Keratinocyte (primary cell): ENCODE measurements at regions not wholly inside any gene's neighbourhood (a gene's known extent, or its start where the extent isn't known, plus 50 kb on each side); places are given as distances from the start of the nearest gene placed in this dataset.

Experiments
- DNase-seq: peaks from one replicate; pipeline ENCODE4 v3.0.0-alpha.2; 2011; ENCODE audit warnings: low read depth, missing footprints, low spot score
- FAIRE-seq: peaks from 2 replicates; lab custom pipeline; 2011; peaks lifted over from hg19 to GRCh38; lab: Jason Lieb, UNC
- H2AFZ ChIP-seq: 2 replicates; pipeline ENCODE4 v1.6.0; 2012; ENCODE audit warnings: low read length, control low read depth, inconsistent platforms; ENCODE audit not compliant: control insufficient read depth
- H3K27ac ChIP-seq: 2 replicates; pipeline ENCODE4 v1.5.1; 2011; ENCODE audit warnings: low read length; ENCODE audit not compliant: control insufficient read depth, insufficient read depth
- H3K27me3 ChIP-seq: 3 replicates; pipeline ENCODE4 v1.6.0; 2011; ENCODE audit warnings: low read length; ENCODE audit not compliant: control insufficient read depth, insufficient read depth; ENCODE audit errors: extremely low read depth
- H3K36me3 ChIP-seq, 2 experiments: 2 replicates in 1 of 2; 3 replicates in 1 of 2; pipeline ENCODE4 v1.5.1; 2011; ENCODE audit warnings: low read length in 2 of 2, mild to moderate bottlenecking in 1 of 2; ENCODE audit not compliant: control insufficient read depth in 2 of 2, insufficient read depth in 2 of 2; ENCODE audit errors: extremely low read depth in 1 of 2
- H3K4me1 ChIP-seq: 3 replicates; pipeline ENCODE4 v1.5.1; 2011; ENCODE audit warnings: low read length; ENCODE audit not compliant: control insufficient read depth, insufficient read depth; ENCODE audit errors: extremely low read depth
- H3K4me2 ChIP-seq: 3 replicates; pipeline ENCODE4 v1.6.0; 2011; ENCODE audit warnings: low read depth, low read length; ENCODE audit not compliant: control insufficient read depth, insufficient read depth; ENCODE audit errors: extremely low read depth
- H3K4me3 ChIP-seq, 3 experiments: fragments of 200-600 bp in 1 of 3; sonication (generic) in 1 of 3; 2 replicates in 2 of 3; 3 replicates in 1 of 3; pipeline ENCODE4 v1.5.1; 2011 to 2016; ENCODE audit warnings: low read length in 3 of 3, mild to moderate bottlenecking in 3 of 3, control low read depth in 2 of 3, inconsistent platforms in 1 of 3, low read depth in 1 of 3, mixed read lengths in 1 of 3, mixed run types in 1 of 3, moderate library complexity in 1 of 3; ENCODE audit not compliant: control insufficient read depth in 2 of 3, insufficient read depth in 2 of 3; ENCODE audit errors: extremely low read depth in 1 of 3
- H3K79me2 ChIP-seq: 2 replicates; pipeline ENCODE4 v1.6.0; 2012; ENCODE audit warnings: low read length; ENCODE audit not compliant: control insufficient read depth, insufficient read depth
- H3K9ac ChIP-seq: 3 replicates; pipeline ENCODE4 v1.6.0; 2011; ENCODE audit warnings: low read length; ENCODE audit not compliant: control insufficient read depth, insufficient read depth; ENCODE audit errors: extremely low read depth
- H3K9me1 ChIP-seq: 3 replicates; pipeline ENCODE4 v1.6.0; 2011; ENCODE audit warnings: low read length; ENCODE audit not compliant: control insufficient read depth, insufficient read depth; ENCODE audit errors: extremely low read depth
- H3K9me3 ChIP-seq: 2 replicates; pipeline ENCODE4 v1.5.1; 2012; ENCODE audit warnings: low read depth, low read length; ENCODE audit not compliant: control insufficient read depth
- H4K20me1 ChIP-seq: 3 replicates; pipeline ENCODE4 v1.6.0; 2011; ENCODE audit warnings: low read length; ENCODE audit not compliant: control insufficient read depth, insufficient read depth; ENCODE audit errors: extremely low read depth
- EZH2 ChIP-seq: IDR thresholded peaks from one replicate; pipeline ENCODE4 v1.6.1; 2012; ENCODE audit warnings: inconsistent platforms, mild to moderate bottlenecking, low read length, moderate library complexity
- dilution Hi-C: fragments of 300-500 bp; cut with MboI; formaldehyde crosslinking; loops from one replicate; pipeline ENCODE4 v1.7.0; 2020; ENCODE audit warnings: low sequenced_read_pairs; ENCODE audit not compliant: extremely low pct_ligation_motif_present
- TF ChIP-seq, protein P1 (sequence below), 3 experiments: IDR thresholded peaks in 1 of 3; conservative IDR thresholded peaks in 1 of 3; optimal IDR thresholded peaks in 1 of 3; 2 replicates in 2 of 3; 3 replicates in 1 of 3; pipeline versions ENCODE3 to v1.5.1; 2011; ENCODE audit warnings: low read length in 3 of 3, mild to moderate bottlenecking in 3 of 3, moderate library complexity in 2 of 3, control low read depth in 1 of 3, inconsistent platforms in 1 of 3; ENCODE audit not compliant: insufficient read depth in 2 of 3; ENCODE audit errors: extremely low read depth in 1 of 3

DNA sequence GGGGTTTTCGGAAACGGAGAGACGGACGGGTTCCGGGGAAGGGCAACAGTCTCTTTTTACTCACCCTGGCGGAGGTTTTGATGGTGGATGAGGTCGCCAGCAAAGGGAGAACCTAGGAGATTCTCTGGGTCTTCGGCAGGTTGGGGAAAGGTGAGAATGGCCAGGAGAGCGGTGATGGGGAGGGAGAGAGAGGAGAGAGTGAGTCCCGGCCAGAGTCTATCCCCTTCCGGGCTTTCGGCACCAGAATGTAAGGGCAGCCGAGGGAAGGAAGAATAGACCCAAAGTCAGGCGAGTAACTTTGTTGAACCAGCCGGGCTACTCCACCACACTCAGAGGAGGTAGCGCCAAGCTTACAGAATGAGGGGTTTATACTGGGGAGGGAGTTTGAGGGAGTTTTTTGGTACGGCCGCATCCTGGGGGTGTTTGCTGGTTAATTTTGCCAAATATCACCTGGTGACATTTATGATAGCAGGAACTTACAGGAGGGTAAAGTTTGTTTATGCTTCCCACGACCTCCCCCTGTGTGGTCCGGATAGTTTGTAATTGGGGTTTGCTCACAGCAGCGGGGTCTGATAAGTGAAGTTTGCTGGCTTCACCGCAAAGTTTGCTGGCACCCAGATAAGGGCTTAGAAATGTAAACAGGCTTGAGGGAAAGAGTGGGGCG lies 141.1 kb upstream of the ETV3 start:
- no peak overlapping the region for H3K4me3 ChIP-seq
- dilution Hi-C loops: no loop called here
- H3K79me2 ChIP-seq: no peaks in the 10 kb centered on the region
- H3K9me3 ChIP-seq: no peaks in the 10 kb centered on the region
- no peak overlapping the region for H3K27ac ChIP-seq
- H3K4me2 ChIP-seq: no peak overlapping the region
- H3K27me3 ChIP-seq: peaks cover 4% of the 10 kb centered on the region
- no peaks in the 10 kb centered on the region for H3K9me1 ChIP-seq
- no peak for FAIRE-seq
- no peak for TF ChIP-seq EZH2
- TF ChIP-seq, protein P1, sequence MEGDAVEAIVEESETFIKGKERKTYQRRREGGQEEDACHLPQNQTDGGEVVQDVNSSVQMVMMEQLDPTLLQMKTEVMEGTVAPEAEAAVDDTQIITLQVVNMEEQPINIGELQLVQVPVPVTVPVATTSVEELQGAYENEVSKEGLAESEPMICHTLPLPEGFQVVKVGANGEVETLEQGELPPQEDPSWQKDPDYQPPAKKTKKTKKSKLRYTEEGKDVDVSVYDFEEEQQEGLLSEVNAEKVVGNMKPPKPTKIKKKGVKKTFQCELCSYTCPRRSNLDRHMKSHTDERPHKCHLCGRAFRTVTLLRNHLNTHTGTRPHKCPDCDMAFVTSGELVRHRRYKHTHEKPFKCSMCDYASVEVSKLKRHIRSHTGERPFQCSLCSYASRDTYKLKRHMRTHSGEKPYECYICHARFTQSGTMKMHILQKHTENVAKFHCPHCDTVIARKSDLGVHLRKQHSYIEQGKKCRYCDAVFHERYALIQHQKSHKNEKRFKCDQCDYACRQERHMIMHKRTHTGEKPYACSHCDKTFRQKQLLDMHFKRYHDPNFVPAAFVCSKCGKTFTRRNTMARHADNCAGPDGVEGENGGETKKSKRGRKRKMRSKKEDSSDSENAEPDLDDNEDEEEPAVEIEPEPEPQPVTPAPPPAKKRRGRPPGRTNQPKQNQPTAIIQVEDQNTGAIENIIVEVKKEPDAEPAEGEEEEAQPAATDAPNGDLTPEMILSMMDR (optimal IDR thresholded peaks at IDR 0.05 in 1 of 3, IDR thresholded peaks at IDR 0.05 in 1 of 3, conservative IDR thresholded peaks at IDR 0.05 in 1 of 3; ENCODE audit: extremely low read depth in 1 of 3, insufficient read depth in 2 of 3, low read length in 3 of 3): no peak
- no peaks in the 10 kb centered on the region for H3K36me3 ChIP-seq
- H3K9ac ChIP-seq: no peak overlapping the region
- H3K4me1 ChIP-seq: no peaks in the 10 kb centered on the region
- no peak for DNase-seq
- H2AFZ ChIP-seq: no peak overlapping the region
- no peaks in the 10 kb centered on the region for H4K20me1 ChIP-seq

DNA sequence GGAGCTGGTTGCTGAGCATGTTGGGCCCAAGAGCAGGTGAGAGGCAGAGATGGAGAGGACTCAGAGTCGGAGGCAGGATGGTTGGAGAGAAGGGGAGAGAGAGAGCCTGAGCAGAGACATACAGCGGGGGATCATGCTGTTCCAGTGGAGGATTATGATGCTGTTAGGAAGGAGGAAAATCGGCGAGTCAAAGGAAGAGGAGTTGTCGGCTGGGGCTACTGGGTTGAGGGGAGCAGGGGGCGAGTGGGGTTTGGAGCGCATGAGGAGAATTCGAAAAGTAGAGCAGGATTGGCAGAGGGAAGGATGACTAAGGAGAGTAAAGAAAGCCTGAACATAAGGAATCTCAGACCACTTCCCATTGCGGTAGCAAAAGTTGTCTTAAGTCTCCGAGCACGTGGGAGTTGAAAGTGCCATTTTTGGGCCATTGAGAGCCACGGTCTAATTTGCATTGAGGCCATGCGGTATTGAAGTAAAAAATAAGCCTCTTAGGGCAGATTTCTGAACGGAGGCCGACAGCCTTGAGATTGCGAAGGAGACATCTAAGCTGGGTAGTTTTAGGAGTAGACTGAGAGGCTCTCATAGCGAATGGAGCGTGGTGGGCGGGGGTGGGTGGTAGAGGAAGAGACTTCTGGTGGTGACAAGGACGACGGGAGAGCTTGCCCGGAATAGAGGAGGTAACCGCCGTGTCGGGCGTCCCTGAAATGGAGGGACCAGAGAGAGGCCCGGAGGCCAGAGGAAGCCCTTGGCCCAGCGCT lies 140.4 kb upstream of the ETV3 start:
- no peak for DNase-seq
- H3K9me1 ChIP-seq: no peaks in the 10 kb centered on the region
- no peak overlapping the region for H3K4me3 ChIP-seq
- no peaks in the 10 kb centered on the region for H3K36me3 ChIP-seq
- no peaks in the 10 kb centered on the region for H3K9me3 ChIP-seq
- no peak for FAIRE-seq
- H3K27ac ChIP-seq: no peak overlapping the region
- H3K9ac ChIP-seq: no peak overlapping the region
- TF ChIP-seq, protein P1 (optimal IDR thresholded peaks at IDR 0.05 in 1 of 3, IDR thresholded peaks at IDR 0.05 in 1 of 3, conservative IDR thresholded peaks at IDR 0.05 in 1 of 3; ENCODE audit: extremely low read depth in 1 of 3, insufficient read depth in 2 of 3, low read length in 3 of 3): no peak
- TF ChIP-seq EZH2: no peak
- dilution Hi-C loops: no loop called here
- H3K4me2 ChIP-seq: no peak overlapping the region
- no peak overlapping the region for H2AFZ ChIP-seq
- H3K27me3 ChIP-seq: peaks cover 4% of the 10 kb centered on the region
- H3K4me1 ChIP-seq: no peaks in the 10 kb centered on the region
- no peaks in the 10 kb centered on the region for H3K79me2 ChIP-seq
- H4K20me1 ChIP-seq: no peaks in the 10 kb centered on the region
